Kasumi-1 (cell line): ENCODE measurements at regions not wholly inside any gene's neighbourhood (a gene's known extent, or its start where the extent isn't known, plus 50 kb on each side); places are given as distances from the start of the nearest gene placed in this dataset.

Source experiments
- DNase-seq, 2 experiments: peaks; one replicate each; lab custom pipeline; 2025; lab: John Stamatoyannopoulos, UW

DNA sequence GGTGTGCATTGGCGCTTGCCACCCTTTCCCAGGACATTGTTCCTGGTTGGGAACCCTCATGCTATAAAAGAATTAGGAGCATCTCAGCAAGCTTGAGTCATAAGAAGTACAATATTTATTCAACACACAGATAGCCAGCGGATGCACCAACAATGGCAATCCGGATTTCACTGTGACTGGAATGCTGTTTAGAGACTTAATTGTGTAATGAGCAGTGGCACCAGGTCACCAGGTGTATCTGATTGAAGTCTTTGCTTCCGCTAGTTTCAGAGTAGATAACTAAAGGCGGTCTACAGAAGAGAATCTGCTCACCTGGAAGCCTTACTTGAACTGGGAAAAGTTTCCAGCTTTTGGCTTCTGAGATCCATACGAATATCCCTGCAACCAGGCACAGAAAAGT lies 772.3 kb upstream of the GHITM start:
- no peak for DNase-seq

DNA sequence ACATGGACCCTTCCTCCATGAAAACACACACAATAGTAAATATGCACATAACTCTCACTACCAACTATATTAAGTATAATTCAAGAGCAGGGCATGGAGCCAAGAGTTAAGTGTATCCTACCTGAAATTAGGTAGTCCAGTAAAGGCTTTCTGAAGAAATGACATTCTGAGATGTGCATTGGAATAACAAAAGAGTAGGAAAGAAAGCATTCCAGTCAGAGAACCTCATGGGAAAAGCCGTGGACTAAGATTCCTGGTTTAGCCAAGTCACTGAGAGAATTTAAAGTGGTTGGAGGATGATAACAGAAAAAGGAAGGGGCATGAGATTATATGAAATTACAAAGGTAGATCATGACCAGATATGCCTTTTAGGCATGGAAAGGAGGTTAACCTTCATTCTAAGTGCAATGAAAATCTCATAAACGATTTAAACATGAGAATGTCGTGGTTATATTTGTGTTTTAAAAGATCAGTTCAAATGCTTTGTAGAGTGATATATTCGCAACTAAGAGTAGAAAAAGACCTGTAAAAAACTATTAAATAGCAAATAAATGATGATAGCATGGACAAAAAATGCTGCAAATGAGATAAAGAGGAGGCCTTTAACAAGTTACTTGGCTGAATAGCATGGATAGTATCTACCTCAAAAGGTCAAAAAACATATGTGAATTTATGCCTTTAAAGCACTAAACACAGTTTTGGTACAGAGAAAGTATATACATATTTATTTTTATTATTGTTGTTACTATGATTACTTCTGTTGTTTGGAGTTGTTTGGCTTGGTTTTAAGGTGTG lies 767.4 kb upstream of the GHITM start:
- no peak for DNase-seq

- DNase-seq: no peak
These were observed 766.7 kb upstream of the GHITM start for GRCh38 chr10:83372646-83373045.

- DNase-seq: peak in 1 of 2 experiments; percentile 25
These were observed 765.6 kb upstream of the GHITM start for GRCh38 chr10:83373671-83374070.

DNA sequence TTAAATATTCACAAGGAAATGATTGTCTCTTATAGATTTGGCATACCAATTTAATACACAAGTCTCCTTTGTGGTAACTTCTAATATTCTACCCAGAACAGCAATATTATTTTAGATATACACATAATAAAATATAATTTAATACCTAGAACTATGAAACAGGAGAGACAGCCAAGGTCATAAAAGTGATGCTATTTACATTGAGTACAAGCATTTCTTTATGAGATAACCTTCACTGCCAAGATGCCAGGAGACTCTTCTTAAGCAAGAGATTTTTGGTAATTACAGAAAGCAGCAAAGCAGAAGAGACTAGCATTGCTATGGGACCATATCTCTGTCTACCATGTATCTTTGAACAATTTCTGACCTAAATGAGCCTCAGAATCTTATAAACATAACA lies 764.6 kb upstream of the GHITM start:
- DNase-seq: no peak

GRCh38 chr10:83375274-83375673 lies 764.0 kb upstream of the GHITM start:
- DNase-seq: no peak

- no peak for DNase-seq
These were observed 741.5 kb upstream of the GHITM start for GRCh38 chr10:83397806-83398205.

- DNase-seq: no peak
These were observed 728.7 kb upstream of the GHITM start for GRCh38 chr10:83410570-83410969.

DNA sequence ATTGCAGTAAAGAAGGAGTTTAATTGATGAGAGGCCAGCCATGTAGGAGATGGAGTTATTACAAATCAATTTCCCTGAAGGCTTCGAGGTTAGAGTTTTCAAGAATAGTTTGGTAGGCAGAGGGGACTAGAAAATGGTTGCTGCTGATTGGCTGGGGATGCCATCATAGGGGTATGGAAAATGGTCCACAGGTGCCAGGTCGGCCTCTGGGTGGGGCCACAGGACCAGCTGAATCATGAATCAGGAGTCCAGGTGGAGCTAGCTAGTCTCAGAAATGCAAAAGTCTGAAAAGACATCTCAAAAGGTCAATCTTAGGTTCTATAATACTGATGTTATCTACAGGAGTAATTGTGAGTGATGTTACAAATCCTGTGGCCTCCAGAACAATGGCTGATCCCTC lies 714.0 kb upstream of the GHITM start:
- DNase-seq: no peak

DNA sequence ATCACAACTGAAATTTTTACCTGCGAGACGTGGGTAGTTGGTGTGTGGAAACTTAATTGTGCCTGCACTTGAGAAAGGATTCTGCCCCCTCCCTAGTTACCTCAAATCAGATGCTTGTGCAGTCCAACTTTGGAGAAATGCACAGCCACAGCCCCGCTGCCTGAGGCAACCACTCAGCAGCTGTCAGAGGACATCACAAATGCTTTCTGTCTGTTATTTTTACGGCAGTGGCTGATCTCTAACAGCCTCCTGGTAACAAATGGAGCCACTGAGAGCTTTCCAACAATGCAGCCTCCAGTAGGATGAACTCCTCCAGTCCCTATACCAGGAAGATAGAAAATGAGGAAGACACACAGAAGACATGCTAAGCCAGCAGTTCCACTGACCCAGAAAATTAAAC lies 712.2 kb upstream of the GHITM start:
- DNase-seq: no peak

GRCh38 chr10:83432261-83433045 lies 706.9 kb upstream of the GHITM start:
- DNase-seq: no peak

DNA sequence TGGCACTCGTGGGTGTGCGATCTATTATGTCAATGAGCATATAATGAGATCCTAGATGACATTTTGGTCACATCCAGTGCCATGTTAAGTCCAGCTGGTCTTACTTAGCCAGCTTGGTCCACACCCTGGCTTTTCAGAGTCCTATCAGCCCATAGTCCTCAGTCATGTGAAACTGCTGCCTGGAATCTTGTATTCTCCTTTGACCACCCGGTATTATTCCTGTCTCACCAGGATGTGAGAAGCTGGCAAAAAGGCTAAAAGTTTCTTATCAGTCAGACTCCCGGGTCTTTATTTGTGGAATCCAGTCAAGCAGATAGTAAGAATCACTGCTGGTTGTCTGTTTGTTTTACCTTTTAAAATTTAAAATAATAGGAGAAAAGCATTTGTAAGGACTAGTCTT lies 705.6 kb upstream of the GHITM start:
- no peak for DNase-seq

DNA sequence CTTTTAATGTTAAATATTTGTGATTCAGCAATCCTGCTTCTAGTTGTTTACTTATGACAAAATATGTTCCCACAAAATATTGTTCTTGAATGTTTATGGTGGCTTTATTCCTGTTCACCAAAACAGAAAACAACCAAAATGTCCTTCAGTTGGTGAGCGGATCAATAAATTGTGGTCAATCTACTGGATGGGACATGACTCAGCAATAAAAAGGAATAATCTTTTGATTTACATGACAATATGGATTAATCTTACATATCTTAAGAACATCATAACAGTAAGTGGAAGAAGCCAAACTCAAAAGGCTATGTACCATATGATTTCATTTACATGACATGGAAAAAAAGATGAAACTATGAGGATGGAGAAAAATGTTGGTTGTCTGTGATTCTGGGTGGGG lies 691.3 kb upstream of the GHITM start:
- no peak for DNase-seq

GRCh38 chr10:83458611-83459010 lies 680.7 kb upstream of the GHITM start:
- no peak for DNase-seq

GRCh38 chr10:83459124-83459523 lies 680.2 kb upstream of the GHITM start:
- DNase-seq: no peak

- DNase-seq: no peak
These were observed 669.5 kb upstream of the GHITM start for GRCh38 chr10:83469728-83470331.

- no peak for DNase-seq
These were observed 663.1 kb upstream of the GHITM start for GRCh38 chr10:83476211-83476610.

GRCh38 chr10:83489161-83489560 lies 650.1 kb upstream of the GHITM start:
- no peak for DNase-seq

DNA sequence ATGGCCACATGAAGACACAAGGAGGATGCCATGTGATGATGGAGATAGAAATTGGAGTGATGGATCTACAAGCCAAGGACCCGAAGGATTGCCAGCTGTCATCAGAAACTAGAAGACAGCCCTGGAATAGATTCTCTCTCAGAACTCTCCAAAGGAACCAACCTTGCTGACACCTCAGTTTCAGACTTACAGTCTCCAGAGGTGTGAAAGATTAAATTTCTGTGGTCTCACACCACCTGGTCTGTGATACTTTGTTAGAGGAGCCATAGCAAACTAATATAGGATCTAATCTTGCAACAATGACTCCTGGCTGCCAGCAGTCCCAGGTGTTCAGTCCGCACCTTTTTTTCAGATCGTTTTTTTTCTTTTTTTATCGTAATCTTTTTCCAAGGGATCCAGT lies 647.3 kb upstream of the GHITM start:
- no peak for DNase-seq

GRCh38 chr10:83512681-83513080 lies 626.6 kb upstream of the GHITM start:
- no peak for DNase-seq

GRCh38 chr10:83515001-83515400 lies 624.3 kb upstream of the GHITM start:
- no peak for DNase-seq

GRCh38 chr10:83516788-83517187 lies 622.5 kb upstream of the GHITM start:
- no peak for DNase-seq

DNA sequence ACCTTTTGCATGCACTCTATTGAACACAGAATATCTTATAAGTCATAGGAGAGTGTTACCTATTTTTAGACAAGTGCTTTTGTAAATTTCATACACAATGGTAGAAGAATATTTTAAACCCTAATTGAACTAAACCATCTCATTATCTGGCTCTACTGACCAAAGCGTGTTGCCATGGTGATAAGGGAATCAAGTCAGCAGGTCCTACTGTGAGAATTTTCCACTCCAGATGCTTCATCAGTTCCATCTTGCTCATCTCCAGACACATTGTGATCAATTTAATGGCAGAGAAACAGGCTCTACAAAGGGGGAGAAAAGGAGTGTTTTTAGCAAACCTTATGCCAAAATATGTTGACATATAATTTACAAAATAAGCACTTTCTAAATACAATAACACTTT lies 621.9 kb upstream of the GHITM start:
- no peak for DNase-seq
